A673 (cell line): ENCODE measurements at regions not wholly inside any gene's neighbourhood (a gene's known extent, or its start where the extent isn't known, plus 50 kb on each side); places are given as distances from the start of the nearest gene placed in this dataset.

Source experiments
- CTCF ChIP-seq: fragments of 300-800, 200-600 bp; sonication (generic); conservative IDR thresholded peaks from 2 replicates; pipeline ENCODE4 v1.5.1; 2017; ENCODE audit warnings: low read depth, mild to moderate bottlenecking, antibody characterized with exemption, low read length, moderate library complexity, mixed read lengths
- EZH2 ChIP-seq: fragments of 200-600 bp; sonication (generic); IDR thresholded peaks from 2 replicates; pipeline ENCODE4 v1.6.1; 2017; ENCODE audit warnings: borderline replicate concordance, low read depth, mild to moderate bottlenecking, mixed read lengths, antibody characterized with exemption, low read length; ENCODE audit not compliant: poor library complexity, severe bottlenecking

GRCh38 chr14:97762386-97762785 lies 965.2 kb downstream of the VRK1 start:
- no peak for TF ChIP-seq CTCF
- TF ChIP-seq EZH2, result no peak
